GM18502 (cell line): ENCODE measurements at regions not wholly inside any gene's neighbourhood (a gene's known extent, or its start where the extent isn't known, plus 50 kb on each side); places are given as distances from the start of the nearest gene placed in this dataset.
"Not testable (repeated sequence)": the region's sequence is repeated elsewhere in the genome, so short reads cannot be mapped to it uniquely, and the experiment has no call there.

ENCODE experiments used
- ATAC-seq: cut with Tn5 transposase; IDR thresholded peaks from one replicate; pipeline ENCODE4 v1.9.1; 2021; ENCODE audit warnings: mild to moderate bottlenecking; ENCODE audit not compliant: unreplicated experiment, poor library complexity

- ATAC-seq = no peak
Measured at GRCh38 chr12:126425264-126425663, 1360.0 kb downstream of the AACS start.

DNA sequence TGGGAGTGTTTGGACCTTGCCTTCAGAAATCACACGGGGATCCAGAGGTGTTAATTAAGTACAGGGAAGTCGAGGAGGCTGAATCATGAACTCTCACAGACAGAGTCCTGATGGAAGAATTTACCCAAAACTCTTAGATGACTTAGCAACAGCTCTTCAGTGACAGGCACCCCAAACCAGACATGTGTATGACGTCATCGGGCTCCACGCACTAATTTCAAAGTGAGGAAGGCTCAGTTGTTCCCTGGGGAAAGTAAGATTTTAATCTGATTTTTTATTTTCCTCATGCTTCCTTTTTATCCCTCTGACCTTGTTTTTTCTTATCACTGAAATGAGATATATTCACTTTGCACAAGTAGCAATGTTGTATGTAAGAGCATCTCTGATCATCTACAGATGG, 1363.5 kb downstream of the AACS start:
- ATAC-seq = no peak

- ATAC-seq = no peak
Measured at GRCh38 chr12:126430921-126431320, 1365.7 kb downstream of the AACS start.

- ATAC-seq = no peak
Measured at GRCh38 chr12:126431767-126432166, 1366.5 kb downstream of the AACS start.

DNA sequence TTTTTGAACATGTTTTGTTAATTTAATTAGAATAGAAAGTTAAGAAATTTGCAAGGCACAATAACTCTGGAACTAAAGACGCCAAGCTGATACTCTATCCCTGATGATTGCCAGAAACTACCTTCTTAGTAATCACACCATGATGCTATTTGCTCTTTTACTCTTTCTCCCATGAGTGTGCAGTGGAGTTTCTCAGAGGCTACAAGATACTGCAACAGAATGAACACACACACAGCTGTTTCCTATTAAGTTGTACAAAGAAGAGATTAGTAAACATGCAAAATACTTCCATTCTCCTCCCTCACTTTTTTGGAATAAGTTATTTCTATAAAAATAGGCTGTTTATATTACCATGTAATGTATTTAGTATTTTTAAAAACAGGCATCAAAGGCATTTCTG, 1367.5 kb downstream of the AACS start:
- ATAC-seq = no peak

DNA sequence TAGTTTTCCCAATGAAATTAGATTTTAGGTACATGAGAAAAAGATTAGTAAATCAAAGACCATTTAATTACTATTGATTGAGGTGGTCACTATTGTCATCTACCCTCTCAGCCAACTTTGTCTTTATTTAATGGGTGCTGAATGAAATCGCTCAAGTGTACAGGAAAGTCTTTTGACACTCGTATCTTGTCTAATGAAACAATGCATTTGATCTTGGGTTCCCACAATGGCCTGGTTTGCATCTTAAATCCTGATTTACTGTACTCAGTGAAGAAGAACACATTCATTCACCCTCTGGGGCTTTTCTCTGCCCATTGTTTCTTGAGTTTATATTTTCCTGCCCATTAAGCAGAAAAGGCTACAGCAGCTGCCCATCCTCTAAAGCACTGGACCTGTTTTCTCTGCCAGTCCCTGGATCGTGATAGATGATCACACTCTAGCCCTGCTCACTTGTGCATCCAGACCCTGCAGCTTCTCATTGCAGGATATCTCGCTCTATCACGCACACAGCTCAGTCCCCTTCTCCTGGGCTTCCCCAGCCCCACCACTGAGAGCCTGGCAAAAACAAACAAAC, 1369.3 kb downstream of the AACS start:
- ATAC-seq = no peak

GRCh38 chr12:126436041-126436440, 1370.8 kb downstream of the AACS start:
- ATAC-seq = no peak

DNA sequence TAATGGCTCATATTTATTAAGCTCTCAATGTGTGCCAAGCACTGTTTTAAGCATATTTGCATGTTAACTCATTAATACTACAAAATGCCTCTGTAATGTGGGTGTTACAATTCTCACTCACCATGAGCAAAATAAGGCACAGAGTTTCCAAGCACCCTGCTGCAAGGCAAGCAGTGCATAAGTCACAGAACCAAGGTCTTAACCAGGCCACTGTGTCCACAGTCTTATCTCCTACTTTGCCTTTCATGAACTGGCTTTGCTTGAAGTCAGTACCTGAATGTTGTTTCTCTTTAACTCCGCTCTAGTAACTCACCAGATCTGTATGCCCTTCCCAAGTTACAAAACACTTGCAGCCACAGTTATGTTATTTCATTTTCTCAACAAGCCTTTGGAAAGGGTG, 1372.7 kb downstream of the AACS start:
- ATAC-seq = no peak

DNA sequence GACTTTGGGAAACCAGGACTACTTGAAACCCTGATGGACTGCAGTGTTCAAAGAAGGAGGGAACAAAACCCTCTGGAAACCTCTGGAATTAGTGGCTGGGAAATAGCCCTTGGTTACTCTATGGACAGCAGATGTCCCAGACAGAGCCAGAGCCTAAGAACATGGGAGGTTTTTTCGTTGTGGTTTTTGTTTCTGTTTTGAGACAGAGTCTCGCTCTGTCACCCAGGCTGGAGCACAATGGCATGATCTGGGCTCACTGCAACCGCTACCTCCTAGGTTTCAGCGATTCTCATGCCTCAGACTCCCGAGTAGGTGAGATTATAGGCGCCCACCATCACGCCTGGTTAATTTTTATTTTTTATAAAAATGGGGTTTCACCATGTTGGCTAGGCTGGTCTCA, 1378.7 kb downstream of the AACS start:
- no peak for ATAC-seq

- ATAC-seq = no peak
Measured at GRCh38 chr12:126447346-126447745, 1382.1 kb downstream of the AACS start.

GRCh38 chr12:126451809-126452208, 1386.6 kb downstream of the AACS start:
- no peak for ATAC-seq

DNA sequence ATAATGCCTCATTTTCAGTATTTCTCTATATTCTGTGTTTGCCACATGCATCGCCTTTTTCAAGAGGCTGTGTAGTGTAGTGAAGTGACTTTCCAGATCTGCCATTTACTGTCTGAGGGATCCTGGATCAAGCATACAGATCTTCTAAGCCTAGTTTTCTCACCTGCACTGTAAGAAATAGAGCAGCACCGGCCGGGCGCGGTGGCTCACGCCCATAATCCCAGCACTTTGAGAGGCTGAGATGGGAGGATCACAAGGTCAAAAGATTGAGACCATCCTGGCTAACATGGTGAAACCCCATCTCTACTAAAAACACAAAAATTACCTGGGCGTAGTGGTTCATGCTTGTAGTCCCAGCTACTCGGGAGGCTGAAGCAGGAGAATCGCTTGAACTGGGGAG, 1387.5 kb downstream of the AACS start:
- not testable (repeated sequence) for ATAC-seq

DNA sequence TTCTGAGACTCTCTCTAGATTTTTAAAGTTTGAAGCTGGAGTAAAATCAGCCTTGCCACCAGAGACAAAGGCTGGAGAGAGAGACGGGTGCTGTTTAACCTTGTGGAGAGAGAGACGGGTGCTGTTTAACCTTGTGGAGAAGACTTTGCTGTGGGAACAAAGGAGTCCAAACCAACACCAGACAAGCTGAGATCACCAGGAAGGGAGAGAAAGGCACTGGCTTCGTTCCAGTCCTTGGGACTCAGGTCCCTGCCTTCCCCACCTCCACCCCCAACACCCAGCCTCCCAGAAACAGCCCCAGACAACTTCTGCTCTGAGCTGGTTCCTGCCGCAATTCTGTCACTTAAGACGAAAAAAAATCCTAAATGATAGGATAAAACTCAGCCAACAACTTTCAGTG, 1389.3 kb downstream of the AACS start:
- no peak for ATAC-seq

GRCh38 chr12:126457776-126458175, 1392.5 kb downstream of the AACS start:
- ATAC-seq = no peak

GRCh38 chr12:126464153-126464552, 1398.9 kb downstream of the AACS start:
- no peak for ATAC-seq

GRCh38 chr12:126469211-126469610, 1404.0 kb downstream of the AACS start:
- ATAC-seq = no peak

DNA sequence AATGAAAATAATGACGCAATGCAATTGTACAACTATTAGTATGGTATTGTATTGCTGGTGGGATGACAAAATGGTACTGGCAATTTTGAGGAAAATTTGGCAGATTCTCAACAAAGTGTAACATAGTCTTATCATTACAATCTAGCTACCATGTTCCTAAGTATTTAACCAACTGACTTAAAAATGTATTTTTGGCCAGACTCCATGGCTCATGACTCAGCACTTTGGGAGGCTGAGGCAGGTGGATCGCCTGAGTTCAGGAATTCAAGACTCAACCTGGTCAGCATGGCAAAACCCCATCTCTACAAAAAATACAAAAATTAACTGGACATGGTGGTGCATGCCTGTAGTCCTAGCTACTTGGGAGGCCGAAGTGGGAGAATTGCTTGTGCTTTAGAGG, 1409.5 kb downstream of the AACS start:
- ATAC-seq = no peak

DNA sequence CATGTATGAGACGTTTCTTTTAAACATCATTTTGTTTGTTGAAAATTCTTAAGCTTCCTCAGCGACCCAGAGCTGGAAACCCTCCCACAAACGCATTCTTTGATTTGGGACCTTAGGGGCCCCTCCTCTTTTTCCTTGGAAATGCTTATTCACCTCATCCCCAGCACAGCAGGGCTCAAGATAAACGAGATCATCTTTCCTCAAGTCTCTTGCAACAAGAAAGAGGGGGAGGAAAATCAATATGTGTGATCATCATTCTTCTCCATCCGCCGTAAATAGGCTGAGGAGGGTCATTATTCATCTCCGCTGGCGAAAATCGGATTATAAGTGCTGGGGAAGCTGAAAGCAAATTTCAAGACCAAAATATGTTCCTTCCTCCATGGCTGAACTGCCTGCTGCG, 1415.2 kb downstream of the AACS start:
- ATAC-seq = no peak

GRCh38 chr12:126481688-126482087, 1416.5 kb downstream of the AACS start:
- ATAC-seq = no peak

DNA sequence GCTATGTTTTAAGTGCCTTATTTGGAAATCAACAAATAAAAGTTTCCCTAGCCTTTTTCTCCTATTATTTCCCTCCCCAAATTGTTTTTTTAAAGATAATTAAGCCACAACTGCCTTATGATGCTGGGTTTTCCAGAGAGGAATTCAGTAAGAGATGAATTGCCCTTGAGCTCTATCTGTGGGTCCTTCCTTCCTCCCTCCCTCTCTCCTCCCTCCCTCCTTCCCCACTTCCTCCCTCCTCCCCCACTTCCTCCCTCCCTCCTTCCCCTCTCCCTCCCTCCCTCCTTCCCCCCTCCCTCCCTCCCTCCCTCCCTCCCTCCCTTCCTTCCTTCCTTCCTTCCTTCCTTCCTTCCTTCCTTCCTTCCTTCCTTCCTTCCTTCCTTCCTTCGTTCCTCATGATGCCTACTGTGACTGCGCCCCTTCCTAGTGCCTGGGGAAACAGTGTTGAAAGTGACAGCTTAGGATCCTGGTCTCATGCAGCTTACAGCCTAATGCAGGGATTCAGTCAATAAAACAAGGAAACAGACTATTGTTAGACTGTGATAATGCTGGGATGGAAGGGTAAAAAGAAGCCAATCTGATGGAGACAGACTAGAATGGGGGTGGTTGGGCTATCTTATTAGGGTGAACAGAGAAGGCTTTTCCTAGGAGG, 1417.1 kb downstream of the AACS start:
- no peak for ATAC-seq

GRCh38 chr12:126483145-126484068, 1418.2 kb downstream of the AACS start:
- no peak for ATAC-seq
